Kidney glomerular epithelial cell (primary cell): ENCODE measurements at regions not wholly inside any gene's neighbourhood (a gene's known extent, or its start where the extent isn't known, plus 50 kb on each side); places are given as distances from the start of the nearest gene placed in this dataset.
"Not testable (repeated sequence)": the region's sequence is repeated elsewhere in the genome, so short reads cannot be mapped to it uniquely, and the experiment has no call there.

Source experiments
- DNase-seq: peaks from one replicate; lab custom pipeline; 2025; lab: John Stamatoyannopoulos, UW

DNA sequence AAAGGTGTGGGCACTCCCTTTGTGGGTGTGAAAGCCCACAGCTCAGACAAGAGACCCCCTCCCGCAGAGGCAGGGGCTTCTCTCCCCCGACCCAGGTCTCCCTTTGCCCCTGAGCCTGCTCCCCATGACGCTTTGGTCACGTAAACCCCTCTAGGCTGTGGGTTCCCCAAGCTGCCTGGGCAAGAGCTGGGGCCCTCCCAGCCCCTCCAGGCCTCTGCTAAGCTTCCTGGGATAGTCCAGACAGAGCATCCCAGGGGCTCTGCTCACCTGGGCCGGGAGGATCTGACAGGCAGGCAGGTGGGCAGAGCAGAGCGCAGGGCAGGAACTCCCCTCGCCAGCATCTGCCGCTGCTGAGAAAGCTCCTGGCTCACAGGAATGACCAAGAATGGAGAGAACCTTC, 177.3 kb downstream of the BANP start:
- no peak for DNase-seq

GRCh38 chr16:88129133-88129532, 177.9 kb downstream of the BANP start:
- not testable (repeated sequence) for DNase-seq

DNA sequence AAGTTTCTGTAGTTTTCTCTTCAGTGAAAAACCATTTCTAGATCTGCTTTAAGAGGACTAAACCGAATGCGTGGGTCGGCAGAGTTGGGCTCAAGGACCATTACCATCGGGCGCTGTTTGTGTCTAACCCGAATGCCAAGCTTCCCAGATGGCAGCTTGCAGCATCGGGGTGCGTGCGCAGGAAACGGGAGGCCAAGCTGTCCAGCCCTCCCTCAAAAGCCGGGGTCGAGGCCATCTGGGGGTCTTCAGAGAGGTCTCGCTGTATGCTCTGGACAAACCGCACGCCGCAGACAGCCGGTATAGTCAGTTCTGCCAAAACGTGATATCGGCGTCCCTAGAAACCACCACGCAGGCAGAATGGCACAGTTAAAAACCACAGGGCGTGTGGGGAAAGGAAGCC, 178.8 kb downstream of the BANP start:
- DNase-seq: no peak

GRCh38 chr16:88130681-88131080, 179.4 kb downstream of the BANP start:
- DNase-seq: no peak

- no peak for DNase-seq
These were observed 180.0 kb downstream of the BANP start for GRCh38 chr16:88131256-88131655.

- DNase-seq: no peak
These were observed 180.7 kb downstream of the BANP start for GRCh38 chr16:88131966-88132365.

DNA sequence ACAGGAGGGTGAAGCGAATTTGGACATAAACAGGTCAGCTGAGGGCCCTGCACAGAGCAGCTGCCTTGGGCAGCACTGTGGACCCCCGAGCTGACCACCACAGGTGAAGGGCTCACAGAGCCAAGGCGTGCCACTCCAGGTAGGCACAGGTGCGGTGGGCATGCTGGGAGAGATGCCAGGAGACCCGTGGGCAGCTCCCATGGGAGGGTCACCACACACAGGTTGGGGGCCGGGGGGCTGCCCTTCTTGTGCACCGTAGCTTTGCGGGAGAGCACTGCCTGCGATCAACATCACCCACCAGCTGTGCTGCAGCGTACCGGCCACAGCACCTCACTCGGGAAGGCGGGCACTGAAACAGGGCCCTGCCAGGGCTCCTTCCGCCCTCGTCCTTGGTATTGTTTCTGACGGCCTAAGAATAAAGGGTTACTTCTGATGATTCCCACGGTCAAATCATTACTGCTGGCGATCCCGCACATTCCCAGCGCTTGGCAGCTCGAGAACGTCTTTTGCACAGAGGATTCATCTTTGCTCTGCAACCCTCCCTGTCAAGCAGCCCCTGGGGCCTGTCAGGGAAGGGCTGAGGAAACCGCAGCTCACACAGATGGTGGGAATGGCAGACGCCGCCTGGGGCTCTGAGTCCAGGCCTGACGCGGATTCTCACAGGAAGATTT, 181.7 kb downstream of the BANP start:
- no peak for DNase-seq

GRCh38 chr16:88133507-88133843, 182.2 kb downstream of the BANP start:
- no peak for DNase-seq

DNA sequence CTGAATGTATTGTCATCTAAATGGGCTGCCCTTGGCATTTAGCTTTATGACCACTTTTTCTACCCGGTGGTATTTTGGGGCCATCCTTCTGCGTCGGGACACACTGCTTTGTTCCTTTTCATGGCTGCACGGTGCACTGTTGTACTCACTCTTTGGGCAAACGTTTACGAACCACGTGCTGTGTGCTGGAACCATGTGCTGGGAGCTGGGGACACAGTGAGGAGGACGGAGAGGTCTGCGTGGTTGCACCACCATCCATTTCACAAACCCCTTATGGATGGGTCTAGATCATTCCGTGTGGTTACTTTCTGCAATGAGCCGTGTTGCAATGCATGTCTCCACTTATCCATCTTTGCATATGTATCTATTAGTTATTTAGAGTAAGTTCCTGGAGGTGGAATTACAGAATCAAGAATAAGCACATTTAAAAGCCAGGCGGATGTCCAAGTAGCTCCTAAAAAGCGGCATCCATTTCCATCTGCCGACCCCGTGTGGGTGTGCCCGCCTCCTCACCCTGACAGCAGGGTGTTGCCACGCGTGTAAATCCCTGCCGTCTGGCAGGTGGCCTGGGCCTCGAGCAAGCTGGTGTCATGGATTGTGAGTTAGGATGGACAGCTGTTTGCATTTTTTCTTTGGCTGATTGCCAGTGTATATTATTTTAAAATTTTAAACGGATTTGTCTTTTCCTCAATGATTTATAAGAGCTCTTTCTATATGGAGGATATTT, 183.1 kb downstream of the BANP start:
- not testable (repeated sequence) for DNase-seq

DNA sequence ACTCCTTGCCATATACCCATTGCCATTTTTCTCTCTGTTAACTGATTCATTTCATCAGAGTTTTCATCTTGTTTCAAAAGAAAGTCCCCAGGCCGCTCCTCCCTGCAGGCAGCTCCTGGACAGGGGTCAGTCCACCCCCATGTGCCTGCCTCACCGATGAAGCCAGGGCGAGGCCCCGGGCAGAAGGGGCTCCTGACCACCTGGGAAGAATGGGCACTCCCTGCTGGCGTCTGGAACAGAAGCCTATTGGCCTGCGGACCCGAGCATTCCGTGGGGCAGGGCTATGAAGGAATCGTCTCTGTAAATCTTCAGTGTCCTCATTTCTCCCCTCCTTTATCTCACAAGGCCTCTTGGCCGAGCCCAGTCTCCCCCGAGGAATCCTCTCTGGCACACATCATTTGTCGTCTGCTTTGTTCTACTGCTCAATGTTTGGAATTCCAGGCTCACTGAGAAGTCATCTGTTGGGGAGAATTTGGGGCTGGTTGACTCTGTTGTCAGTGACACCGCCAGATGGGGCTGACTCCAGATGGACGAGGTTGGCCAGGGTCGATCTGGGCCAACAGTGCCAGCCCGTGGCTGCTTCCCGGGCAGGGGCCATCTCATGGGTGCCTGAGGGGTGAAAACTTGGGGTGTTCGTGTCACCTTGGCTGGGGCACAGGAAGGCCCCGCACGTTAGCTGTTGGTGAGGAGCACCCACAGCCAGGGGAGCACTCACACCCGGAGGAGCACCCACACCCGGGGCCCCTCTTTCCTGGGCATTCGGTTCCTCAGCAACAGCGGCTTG, 183.9 kb downstream of the BANP start:
- DNase-seq: not testable (repeated sequence)

DNA sequence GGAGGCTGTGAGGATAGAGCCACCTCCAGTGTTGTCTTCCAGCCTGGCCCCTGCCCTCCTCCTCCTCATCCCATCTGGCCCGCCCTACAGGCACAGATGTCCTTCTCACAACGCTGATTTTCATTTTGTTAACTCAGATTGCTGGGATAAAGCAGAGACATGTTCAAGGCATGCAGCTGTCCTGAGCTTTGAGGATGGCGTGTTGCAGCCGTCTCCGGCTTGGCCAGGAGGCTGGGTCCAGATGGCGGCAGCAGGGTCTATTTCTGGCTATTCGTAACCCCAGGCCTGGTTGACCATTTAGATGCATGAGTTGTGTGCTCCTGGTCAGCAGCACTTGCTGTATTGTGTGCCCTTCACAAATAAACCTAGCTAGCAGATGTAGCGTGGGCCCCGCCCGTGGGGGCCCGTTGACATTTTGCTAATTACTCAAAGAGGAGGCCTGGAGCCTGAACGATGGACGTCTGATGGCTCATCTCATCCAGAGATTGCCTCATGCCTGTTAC, 185.0 kb downstream of the BANP start:
- DNase-seq: not testable (repeated sequence)

DNA sequence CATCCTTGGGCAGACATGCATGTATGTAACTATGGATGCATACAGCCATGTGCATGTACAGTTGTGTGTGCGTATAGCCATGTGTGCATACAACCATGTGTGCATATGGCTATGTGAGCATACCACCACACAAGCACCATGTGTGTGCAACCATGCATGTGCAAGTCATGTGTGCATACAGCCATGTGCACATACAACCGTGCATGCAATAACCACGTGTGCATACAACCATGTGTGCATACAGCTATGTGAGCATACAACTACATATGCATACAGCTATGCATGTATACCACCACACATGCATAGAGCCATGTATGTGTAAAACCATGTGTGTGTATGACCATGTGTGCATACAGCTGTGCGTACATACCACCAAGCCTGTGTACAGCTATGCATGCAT, 185.7 kb downstream of the BANP start:
- DNase-seq: not testable (repeated sequence)

DNA sequence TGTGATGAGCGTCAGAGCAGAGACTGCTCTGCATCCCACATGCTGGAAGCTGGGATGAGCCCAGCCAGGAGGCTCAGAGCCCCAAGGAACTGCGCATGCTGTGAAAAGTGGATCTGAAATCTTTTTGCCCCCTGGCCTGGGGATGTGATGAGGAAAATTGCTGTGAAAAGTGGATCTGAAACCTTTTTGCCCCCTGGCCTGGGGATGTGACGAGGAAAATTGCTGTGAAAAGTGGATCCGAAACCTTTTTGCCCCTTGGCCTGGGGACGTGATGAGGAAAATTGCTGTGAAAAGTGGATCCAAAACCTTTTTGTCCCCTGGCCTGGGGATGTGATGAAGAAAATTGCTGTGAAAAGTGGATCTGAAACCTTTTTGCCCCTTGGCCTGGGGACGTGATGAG, 187.9 kb downstream of the BANP start:
- not testable (repeated sequence) for DNase-seq

DNA sequence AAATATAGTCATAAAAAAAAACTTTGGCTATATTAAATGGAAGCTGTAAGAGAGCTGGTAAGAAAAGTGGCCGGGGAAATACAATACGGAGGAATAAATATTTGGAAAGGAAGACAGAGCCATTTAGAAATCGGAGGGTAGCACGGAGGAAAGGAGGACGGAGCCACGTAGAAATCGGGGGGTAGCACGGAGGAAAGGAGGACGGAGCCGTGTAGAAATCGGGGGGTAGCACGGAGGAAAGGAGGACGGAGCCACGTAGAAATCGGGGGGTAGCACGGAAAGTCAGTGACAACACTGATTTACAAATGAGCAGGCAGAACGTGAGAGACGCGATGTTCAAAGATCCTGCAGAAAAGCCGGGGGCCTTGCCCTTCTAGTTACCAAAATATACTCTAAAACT, 189.0 kb downstream of the BANP start:
- DNase-seq: not testable (repeated sequence)

GRCh38 chr16:88141580-88141979, 190.3 kb downstream of the BANP start:
- DNase-seq: no peak

DNA sequence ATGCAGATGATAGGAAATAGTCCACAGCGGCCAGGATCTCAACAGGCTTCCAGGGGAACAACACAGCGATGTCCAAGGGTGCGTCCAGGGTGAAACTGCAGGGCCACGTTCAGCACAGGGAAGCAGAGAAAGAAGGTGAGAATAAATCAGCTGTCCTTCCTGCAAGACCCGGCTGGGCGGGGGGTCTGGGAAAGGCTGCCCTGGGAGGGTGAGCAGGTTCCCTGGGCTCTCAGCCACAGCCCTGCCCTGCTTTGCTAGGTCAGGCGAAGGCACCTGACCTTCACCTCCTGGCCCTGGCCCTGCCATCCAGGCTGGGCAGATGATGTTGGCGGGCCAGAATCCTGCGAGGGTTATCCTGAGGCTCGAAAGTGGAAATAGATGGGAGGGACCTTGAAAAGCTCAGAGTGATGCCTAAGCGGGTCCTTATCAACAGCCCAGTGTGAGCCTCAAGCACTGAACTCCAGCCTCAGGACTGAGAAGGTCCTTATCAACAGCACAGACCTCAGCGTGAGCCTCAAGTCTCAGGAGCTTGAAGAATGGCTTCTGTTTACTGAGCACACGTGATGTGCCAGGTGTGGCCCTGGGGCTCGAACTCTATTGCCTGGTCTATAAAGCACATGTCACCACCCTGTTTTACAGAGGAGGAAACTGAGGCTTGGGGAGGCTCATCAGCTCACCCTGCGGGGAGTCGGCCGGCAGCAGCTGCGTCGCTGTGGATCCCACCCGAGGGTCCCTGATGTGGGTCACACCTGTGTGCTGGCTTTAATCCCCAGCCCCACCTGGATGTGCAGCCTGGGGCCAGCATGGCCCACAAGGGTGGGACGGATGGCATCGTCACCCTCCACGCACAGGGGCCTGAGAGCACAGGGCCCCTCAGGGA, 191.1 kb downstream of the BANP start:
- DNase-seq: not testable (repeated sequence)

DNA sequence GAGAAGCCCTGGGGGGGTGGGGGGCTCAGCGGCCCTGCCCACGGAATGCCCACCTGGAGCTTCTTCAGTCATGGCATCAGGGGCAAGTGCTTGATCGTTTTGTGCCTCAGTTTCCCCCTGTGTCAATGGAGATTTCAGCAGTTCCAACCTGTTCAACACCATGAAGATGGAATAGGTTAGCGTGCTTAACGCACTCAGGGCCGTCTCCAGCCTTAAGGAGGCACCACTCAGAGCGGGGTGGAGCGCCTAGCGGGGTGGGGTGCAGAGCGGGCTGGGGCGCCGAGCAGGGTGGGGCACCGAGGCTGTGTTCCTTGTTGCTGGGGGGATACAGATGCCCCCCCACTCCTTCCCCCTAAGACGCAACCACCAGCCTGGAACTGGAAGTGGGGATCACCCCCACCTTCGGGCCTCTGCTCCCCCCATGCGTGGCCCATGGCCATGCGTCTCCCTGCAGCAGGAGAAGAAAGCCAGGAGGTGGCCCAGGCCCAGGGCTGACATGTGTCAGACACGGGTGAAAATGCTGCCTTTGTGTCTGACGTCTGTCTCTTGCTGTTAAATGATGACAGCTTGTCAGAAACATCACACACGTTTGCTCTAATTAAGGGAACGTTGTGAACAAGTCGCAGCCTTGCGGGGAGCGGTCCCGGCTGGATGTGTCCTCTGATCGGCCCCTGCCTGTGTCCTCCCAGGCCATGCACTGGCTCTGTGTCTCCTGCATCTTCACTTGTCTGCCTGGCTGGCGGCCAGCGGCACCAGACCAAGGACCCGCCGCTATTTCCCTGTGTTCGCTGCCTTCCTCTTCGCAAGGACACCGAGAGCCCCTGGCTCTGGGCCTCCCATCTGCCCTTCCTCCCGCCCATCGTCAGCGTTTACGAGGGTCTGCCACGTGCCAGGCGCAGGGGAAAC, 192.1 kb downstream of the BANP start:
- not testable (repeated sequence) for DNase-seq

GRCh38 chr16:88144028-88144511, 192.8 kb downstream of the BANP start:
- no peak for DNase-seq

- not testable (repeated sequence) for DNase-seq
These were observed 194.1 kb downstream of the BANP start for GRCh38 chr16:88145376-88145775.

GRCh38 chr16:88145824-88146405, 194.7 kb downstream of the BANP start:
- not testable (repeated sequence) for DNase-seq
